Lung (tissue), 11 donors: ENCODE measurements at regions not wholly inside any gene's neighbourhood (a gene's known extent, or its start where the extent isn't known, plus 50 kb on each side); places are given as distances from the start of the nearest gene placed in this dataset.

ENCODE experiments used
- ATAC-seq: fragments of 200-7000 bp; cut with Tn5 transposase; one replicate; pipeline ENCODE4 v1.9.1; 2020; ENCODE audit warnings: moderate number of reproducible peaks; ENCODE audit not compliant: insufficient read depth, low FRiP score
- DNase-seq, 3 donors: peaks; one replicate each; pipeline ENCODE4 v3.0.0-alpha.2; 2013 to 2017
- H3K27ac ChIP-seq, 2 donors: one replicate each; pipeline ENCODE4 v1.5.1; 2013; ENCODE audit warnings: mild to moderate bottlenecking in 2 of 2, moderate library complexity in 2 of 2, control low read depth in 1 of 2, inconsistent platforms in 1 of 2, low read depth in 1 of 2, low read length in 1 of 2
- H3K27me3 ChIP-seq, 3 donors: one replicate each; pipeline ENCODE4 v1.5.1; 2013; ENCODE audit warnings: low read length in 2 of 3; ENCODE audit not compliant: control insufficient read depth in 3 of 3, insufficient read depth in 3 of 3
- H3K36me3 ChIP-seq, 4 donors: one replicate each; pipeline ENCODE4 v1.5.1; 2013; ENCODE audit warnings: low read length in 4 of 4, mild to moderate bottlenecking in 1 of 4, moderate library complexity in 1 of 4; ENCODE audit not compliant: control insufficient read depth in 4 of 4, insufficient read depth in 4 of 4
- H3K4me1 ChIP-seq, 5 donors: one replicate each; pipeline ENCODE4 v1.5.1; 2013; ENCODE audit warnings: low read length in 5 of 5, mild to moderate bottlenecking in 2 of 5, moderate library complexity in 1 of 5; ENCODE audit not compliant: control insufficient read depth in 5 of 5, insufficient read depth in 5 of 5
- H3K4me3 ChIP-seq: one replicate; pipeline ENCODE4 v1.5.1; 2013; ENCODE audit warnings: mild to moderate bottlenecking, control low read depth, moderate library complexity
- H3K9ac ChIP-seq, 2 donors: one replicate each; pipeline ENCODE4 v1.5.1; 2013; ENCODE audit warnings: low read length in 2 of 2, control low read depth in 1 of 2; ENCODE audit not compliant: insufficient read depth in 1 of 2
- H3K9me3 ChIP-seq, 4 donors: one replicate each; pipeline ENCODE4 v1.5.1; 2013; ENCODE audit warnings: low read length in 3 of 4, mild to moderate bottlenecking in 1 of 4, moderate library complexity in 1 of 4; ENCODE audit not compliant: control insufficient read depth in 4 of 4, insufficient read depth in 3 of 4
- WGBS, 2 donors: extraction: QIAGEN DNeasy Blood & Tissue Kit; methylation state at CpG; one replicate each; pipeline ENCODE4 v1.1.7; 2013; 5-methylcytosine and 5-hydroxymethylcytosine counted together
- TF ChIP-seq, protein P1 (sequence below): IDR thresholded peaks from 2 replicates; pipeline ENCODE4 v1.5.1; 2012; ENCODE audit warnings: mild to moderate bottlenecking; ENCODE audit errors: control extremely low read depth, extremely low read depth
- donor health status: control.
- donor health status: control.
- donor health status: Bipolar disorder and iron deficiency.
- donor health status: healthy.
- donor health status: DM: yes; HTN: yes; CAD: no.

- 77 to 82% methylated on average over 7 of the region's 7 CpGs for WGBS, 2 donors
- Histone ChIP-seq H3K9me3 (peaks cover 0 to 2% (median 0%) of the 10 kb centered on the region in 4 donors), H3K9ac (no peak overlapping the region), H3K27ac (no peak overlapping the region), H3K4me1 (no peaks in the 10 kb centered on the region), H3K27me3 (peaks cover 0 to 4% (median 0%) of the 10 kb centered on the region in 3 donors), H3K4me3 (no peak overlapping the region), H3K36me3 (no peaks in the 10 kb centered on the region)
- no peak for DNase-seq
- TF ChIP-seq, protein P1, sequence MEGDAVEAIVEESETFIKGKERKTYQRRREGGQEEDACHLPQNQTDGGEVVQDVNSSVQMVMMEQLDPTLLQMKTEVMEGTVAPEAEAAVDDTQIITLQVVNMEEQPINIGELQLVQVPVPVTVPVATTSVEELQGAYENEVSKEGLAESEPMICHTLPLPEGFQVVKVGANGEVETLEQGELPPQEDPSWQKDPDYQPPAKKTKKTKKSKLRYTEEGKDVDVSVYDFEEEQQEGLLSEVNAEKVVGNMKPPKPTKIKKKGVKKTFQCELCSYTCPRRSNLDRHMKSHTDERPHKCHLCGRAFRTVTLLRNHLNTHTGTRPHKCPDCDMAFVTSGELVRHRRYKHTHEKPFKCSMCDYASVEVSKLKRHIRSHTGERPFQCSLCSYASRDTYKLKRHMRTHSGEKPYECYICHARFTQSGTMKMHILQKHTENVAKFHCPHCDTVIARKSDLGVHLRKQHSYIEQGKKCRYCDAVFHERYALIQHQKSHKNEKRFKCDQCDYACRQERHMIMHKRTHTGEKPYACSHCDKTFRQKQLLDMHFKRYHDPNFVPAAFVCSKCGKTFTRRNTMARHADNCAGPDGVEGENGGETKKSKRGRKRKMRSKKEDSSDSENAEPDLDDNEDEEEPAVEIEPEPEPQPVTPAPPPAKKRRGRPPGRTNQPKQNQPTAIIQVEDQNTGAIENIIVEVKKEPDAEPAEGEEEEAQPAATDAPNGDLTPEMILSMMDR: no peak
- ATAC-seq: no peak
These were observed 61.3 kb downstream of the POU3F3 start for GRCh38 chr2:104915107-104915793.

- Histone ChIP-seq H3K36me3 (no peaks in the 10 kb centered on the region), H3K27ac (no peak overlapping the region), H3K9me3 (peaks cover 0 to 4% (median 0%) of the 10 kb centered on the region in 4 donors), H3K4me1 (no peaks in the 10 kb centered on the region), H3K4me3 (no peak overlapping the region), H3K9ac (no peak overlapping the region), H3K27me3 (no peaks in the 10 kb centered on the region)
- 66 to 81% methylated on average over 3 of the region's 3 CpGs for WGBS, 2 donors
- DNase-seq (peak; percentile 4 to 21 (median 12)), ATAC-seq (no peak)
- TF ChIP-seq, protein P1: no peak
These were observed 65.2 kb downstream of the POU3F3 start for GRCh38 chr2:104919127-104919526.

GRCh38 chr2:104923665-104924064 is 69.8 kb downstream of the POU3F3 start:
- no peak for DNase-seq
- no peak for ATAC-seq
- H3K27me3 ChIP-seq: no peaks in the 10 kb centered on the region
- H3K9ac ChIP-seq: no peak overlapping the region
- no peak overlapping the region for H3K4me3 ChIP-seq
- 72 to 73% methylated on average over 3 of the region's 3 CpGs for WGBS, 2 donors
- H3K9me3 ChIP-seq: peaks cover 0 to 2% (median 0%) of the 10 kb centered on the region in 4 donors
- no peaks in the 10 kb centered on the region for H3K36me3 ChIP-seq
- TF ChIP-seq, protein P1: no peak
- no peaks in the 10 kb centered on the region for H3K4me1 ChIP-seq
- no peak overlapping the region for H3K27ac ChIP-seq

- Histone ChIP-seq H3K36me3 (no peaks in the 10 kb centered on the region), H3K27me3 (no peaks in the 10 kb centered on the region), H3K9me3 (no peaks in the 10 kb centered on the region), H3K9ac (no peak overlapping the region), H3K4me3 (no peak overlapping the region), H3K4me1 (peaks cover 0 to 5% (median 0%) of the 10 kb centered on the region in 5 donors), H3K27ac (no peak overlapping the region)
- DNase-seq: no peak
- WGBS, 2 donors: 81% methylated on average over 4 of the region's 4 CpGs
- no peak for ATAC-seq
- TF ChIP-seq, protein P1: no peak
These were observed 75.7 kb downstream of the POU3F3 start for GRCh38 chr2:104929663-104930062.
